T-helper 2 cell treated with Interferon-gamma antibody and Interleukin-4, amounts not matched to agents 5 μg/mL and 100 μg/mL, for 36 hours (primary cell): ENCODE measurements at regions not wholly inside any gene's neighbourhood (a gene's known extent, or its start where the extent isn't known, plus 50 kb on each side); places are given as distances from the start of the nearest gene placed in this dataset.

Experiments used
- DNase-seq: peaks from one replicate; pipeline ENCODE4 v3.0.0; 2021; ENCODE audit warnings: low spot score
- H3K27ac Mint-ChIP-seq: one replicate; pipeline ENCODE4 v1.8.0; 2021; ENCODE audit warnings: mild to moderate bottlenecking, mixed read lengths
- H3K27me3 Mint-ChIP-seq: one replicate; pipeline ENCODE4 v1.8.0; 2021; ENCODE audit warnings: low read depth, mixed read lengths
- H3K36me3 Mint-ChIP-seq: one replicate; pipeline ENCODE4 v1.8.0; 2021; ENCODE audit warnings: low read depth, mixed read lengths
- H3K4me1 Mint-ChIP-seq: one replicate; pipeline ENCODE4 v1.8.0; 2021; ENCODE audit warnings: low read depth, mixed read lengths
- H3K4me3 Mint-ChIP-seq: one replicate; pipeline ENCODE4 v1.8.0; 2022; ENCODE audit warnings: mild to moderate bottlenecking, moderate library complexity, mixed read lengths
- H3K9me3 Mint-ChIP-seq: one replicate; pipeline ENCODE4 v1.8.0; 2021; ENCODE audit warnings: mixed read lengths

GRCh38 chr3:118400086-118400485, 634.6 kb downstream of the IGSF11 start:
- no peaks in the 10 kb centered on the region for H3K4me1 Mint-ChIP-seq
- H3K27ac Mint-ChIP-seq: no peak overlapping the region
- no peak for DNase-seq
- H3K36me3 Mint-ChIP-seq: no peaks in the 10 kb centered on the region
- no peaks in the 10 kb centered on the region for H3K27me3 Mint-ChIP-seq
- peaks cover 9% of the 10 kb centered on the region for H3K9me3 Mint-ChIP-seq
- no peak overlapping the region for H3K4me3 Mint-ChIP-seq

GRCh38 chr3:118400886-118401285, 633.8 kb downstream of the IGSF11 start:
- H3K4me1 Mint-ChIP-seq: no peaks in the 10 kb centered on the region
- H3K9me3 Mint-ChIP-seq: peaks cover 9% of the 10 kb centered on the region
- H3K27me3 Mint-ChIP-seq: no peaks in the 10 kb centered on the region
- H3K36me3 Mint-ChIP-seq: no peaks in the 10 kb centered on the region
- DNase-seq: no peak
- H3K4me3 Mint-ChIP-seq: no peak overlapping the region
- H3K27ac Mint-ChIP-seq: no peak overlapping the region

GRCh38 chr3:118401887-118402286, 632.8 kb downstream of the IGSF11 start:
- no peak overlapping the region for H3K4me3 Mint-ChIP-seq
- DNase-seq: no peak
- H3K9me3 Mint-ChIP-seq: peaks cover 8% of the 10 kb centered on the region
- H3K27ac Mint-ChIP-seq: no peak overlapping the region
- no peaks in the 10 kb centered on the region for H3K27me3 Mint-ChIP-seq
- H3K36me3 Mint-ChIP-seq: no peaks in the 10 kb centered on the region
- no peaks in the 10 kb centered on the region for H3K4me1 Mint-ChIP-seq

- DNase-seq: no peak
- H3K4me1 Mint-ChIP-seq: no peaks in the 10 kb centered on the region
- H3K27ac Mint-ChIP-seq: no peak overlapping the region
- H3K27me3 Mint-ChIP-seq: no peaks in the 10 kb centered on the region
- peaks cover 8% of the 10 kb centered on the region for H3K9me3 Mint-ChIP-seq
- no peaks in the 10 kb centered on the region for H3K36me3 Mint-ChIP-seq
- H3K4me3 Mint-ChIP-seq: no peak overlapping the region
Measured at GRCh38 chr3:118402971-118403370, 631.7 kb downstream of the IGSF11 start.

- H3K4me1 Mint-ChIP-seq: no peaks in the 10 kb centered on the region
- H3K27ac Mint-ChIP-seq: no peak overlapping the region
- DNase-seq: no peak
- peaks cover 13% of the 10 kb centered on the region for H3K9me3 Mint-ChIP-seq
- no peaks in the 10 kb centered on the region for H3K27me3 Mint-ChIP-seq
- H3K4me3 Mint-ChIP-seq: no peak overlapping the region
- no peaks in the 10 kb centered on the region for H3K36me3 Mint-ChIP-seq
Measured at GRCh38 chr3:118406562-118406961, 628.1 kb downstream of the IGSF11 start.

- Mint-ChIP-seq H3K27ac (no peak overlapping the region), H3K36me3 (no peaks in the 10 kb centered on the region), H3K4me3 (no peak overlapping the region), H3K4me1 (no peaks in the 10 kb centered on the region), H3K9me3 (peaks cover 13% of the 10 kb centered on the region), H3K27me3 (no peaks in the 10 kb centered on the region)
- no peak for DNase-seq
Measured at GRCh38 chr3:118408431-118408830, 626.2 kb downstream of the IGSF11 start.

- H3K27me3 Mint-ChIP-seq: no peaks in the 10 kb centered on the region
- H3K27ac Mint-ChIP-seq: no peak overlapping the region
- H3K36me3 Mint-ChIP-seq: no peaks in the 10 kb centered on the region
- no peak overlapping the region for H3K4me3 Mint-ChIP-seq
- H3K4me1 Mint-ChIP-seq: no peaks in the 10 kb centered on the region
- no peak for DNase-seq
- H3K9me3 Mint-ChIP-seq: peaks cover 19% of the 10 kb centered on the region
Measured at GRCh38 chr3:118412503-118412902, 622.1 kb downstream of the IGSF11 start.

- peaks cover 29% of the 10 kb centered on the region for H3K9me3 Mint-ChIP-seq
- no peak overlapping the region for H3K27ac Mint-ChIP-seq
- no peak for DNase-seq
- no peak overlapping the region for H3K4me3 Mint-ChIP-seq
- H3K4me1 Mint-ChIP-seq: no peaks in the 10 kb centered on the region
- no peaks in the 10 kb centered on the region for H3K27me3 Mint-ChIP-seq
- no peaks in the 10 kb centered on the region for H3K36me3 Mint-ChIP-seq
Measured at GRCh38 chr3:118425272-118425837, 609.3 kb downstream of the IGSF11 start.

GRCh38 chr3:118433825-118434224, 600.8 kb downstream of the IGSF11 start:
- Mint-ChIP-seq H3K9me3 (no peaks in the 10 kb centered on the region), H3K4me1 (no peaks in the 10 kb centered on the region), H3K27ac (no peak overlapping the region), H3K4me3 (no peak overlapping the region), H3K36me3 (no peaks in the 10 kb centered on the region), H3K27me3 (no peaks in the 10 kb centered on the region)
- DNase-seq: no peak

GRCh38 chr3:118435851-118436350, 598.7 kb downstream of the IGSF11 start:
- no peak for DNase-seq
- H3K27me3 Mint-ChIP-seq: no peaks in the 10 kb centered on the region
- H3K36me3 Mint-ChIP-seq: no peaks in the 10 kb centered on the region
- no peak overlapping the region for H3K4me3 Mint-ChIP-seq
- no peak overlapping the region for H3K27ac Mint-ChIP-seq
- no peaks in the 10 kb centered on the region for H3K4me1 Mint-ChIP-seq
- H3K9me3 Mint-ChIP-seq: no peaks in the 10 kb centered on the region

- no peak overlapping the region for H3K27ac Mint-ChIP-seq
- no peaks in the 10 kb centered on the region for H3K4me1 Mint-ChIP-seq
- no peaks in the 10 kb centered on the region for H3K36me3 Mint-ChIP-seq
- no peak overlapping the region for H3K4me3 Mint-ChIP-seq
- H3K27me3 Mint-ChIP-seq: no peaks in the 10 kb centered on the region
- no peak for DNase-seq
- H3K9me3 Mint-ChIP-seq: no peaks in the 10 kb centered on the region
Measured at GRCh38 chr3:118436697-118437262, 597.9 kb downstream of the IGSF11 start.

- H3K9me3 Mint-ChIP-seq: peaks cover 15% of the 10 kb centered on the region
- H3K27me3 Mint-ChIP-seq: no peaks in the 10 kb centered on the region
- no peak overlapping the region for H3K4me3 Mint-ChIP-seq
- H3K27ac Mint-ChIP-seq: no peak overlapping the region
- no peak for DNase-seq
- H3K4me1 Mint-ChIP-seq: no peaks in the 10 kb centered on the region
- H3K36me3 Mint-ChIP-seq: no peaks in the 10 kb centered on the region
Measured at GRCh38 chr3:118445036-118445435, 589.6 kb downstream of the IGSF11 start.

GRCh38 chr3:118447339-118447738, 587.3 kb downstream of the IGSF11 start:
- Mint-ChIP-seq H3K4me3 (no peak overlapping the region), H3K27me3 (no peaks in the 10 kb centered on the region)

GRCh38 chr3:118466795-118467330, 567.8 kb downstream of the IGSF11 start:
- Mint-ChIP-seq H3K4me3 (no peak overlapping the region), H3K27me3 (no peaks in the 10 kb centered on the region), H3K27ac (no peak overlapping the region), H3K9me3 (no peaks in the 10 kb centered on the region), H3K4me1 (no peaks in the 10 kb centered on the region), H3K36me3 (no peaks in the 10 kb centered on the region)
- no peak for DNase-seq

More at GRCh38 chr3:118447339-118447738, 587.3 kb downstream of the IGSF11 start:
- no peak overlapping the region for H3K27ac Mint-ChIP-seq
- H3K9me3 Mint-ChIP-seq: peaks cover 29% of the 10 kb centered on the region
- H3K4me1 Mint-ChIP-seq: no peaks in the 10 kb centered on the region
- no peaks in the 10 kb centered on the region for H3K36me3 Mint-ChIP-seq
- no peak for DNase-seq

GRCh38 chr3:118468801-118469200, 565.8 kb downstream of the IGSF11 start:
- no peaks in the 10 kb centered on the region for H3K27me3 Mint-ChIP-seq

More at GRCh38 chr3:118468801-118469200, 565.8 kb downstream of the IGSF11 start:
- Mint-ChIP-seq H3K4me3 (no peak overlapping the region), H3K9me3 (no peaks in the 10 kb centered on the region), H3K27ac (no peak overlapping the region), H3K36me3 (no peaks in the 10 kb centered on the region), H3K4me1 (no peaks in the 10 kb centered on the region)
- DNase-seq: no peak
